ENCODE measurements at regions not wholly inside any gene's neighbourhood (a gene's known extent, or its start where the extent isn't known, plus 50 kb on each side); places are given as distances from the start of the nearest gene placed in this dataset.
A peak's percentile ranks its signal among the peaks of the same experiment; 100 is the strongest.

GRCh38 chr14:22388669-22389595, 200.1 kb downstream of the DAD1 start:
- Histone ChIP-seq H3K9me3 (ENCODE audit: insufficient read depth, low read depth, low read length) (no peaks in the 10 kb centered on the region), H3K4me2 (ENCODE audit: low read depth, low read length, poor library complexity, severe bottlenecking) (peak overlapping the region; percentile 33), H3K79me2 (ENCODE audit: insufficient read depth, low read length) (peaks cover 28% of the 10 kb centered on the region), H4K20me1 (ENCODE audit: insufficient read depth, low read length, poor library complexity, severe bottlenecking) (no peaks in the 10 kb centered on the region), H2AFZ (ENCODE audit: low read length) (no peak overlapping the region), H3K27me3 (ENCODE audit: insufficient read depth, low read length, poor library complexity, severe bottlenecking) (no peaks in the 10 kb centered on the region), H3K9me2 (replicated peaks; ENCODE audit: low read depth, low read length) (no peaks in the 10 kb centered on the region), H3K9ac (ENCODE audit: low read depth, low read length, poor library complexity, severe bottlenecking) (peak overlapping the region; percentile 62), H3K4me1 (ENCODE audit: insufficient read depth, low read length, poor library complexity, severe bottlenecking) (peaks cover 81% of the 10 kb centered on the region), H3F3A (ENCODE audit: low read depth) (peaks cover 13% of the 10 kb centered on the region), H3K36me3 (ENCODE audit: insufficient read depth, low read length) (no peaks in the 10 kb centered on the region), H3K4me3 (ENCODE audit: low read length, poor library complexity, severe bottlenecking) (no peak overlapping the region)
- TF ChIP-seq EZH2phosphoT487 (IDR thresholded peaks at IDR 0.05; ENCODE audit: borderline replicate concordance), result no peak
- TF ChIP-seq CTCF (conservative IDR thresholded peaks at IDR 0.05; ENCODE audit: low read length), result no peak

GRCh38 chr14:22387776-22388241, 201.2 kb downstream of the DAD1 start:
- H3K9me2 ChIP-seq (replicated peaks; ENCODE audit: low read depth, low read length), result no peaks in the 10 kb centered on the region
- H2AFZ ChIP-seq (ENCODE audit: low read length), result peak overlapping the region; percentile 76
- no peaks in the 10 kb centered on the region for H3K36me3 ChIP-seq (ENCODE audit: insufficient read depth, low read length)
- H3K4me2 ChIP-seq (ENCODE audit: low read depth, low read length, poor library complexity, severe bottlenecking), result peak overlapping the region; percentile 54
- peaks cover 13% of the 10 kb centered on the region for H3F3A ChIP-seq (ENCODE audit: low read depth)
- H3K9me3 ChIP-seq (ENCODE audit: insufficient read depth, low read depth, low read length), result no peaks in the 10 kb centered on the region
- H3K27me3 ChIP-seq (ENCODE audit: insufficient read depth, low read length, poor library complexity, severe bottlenecking), result no peaks in the 10 kb centered on the region
- TF ChIP-seq EZH2phosphoT487 (IDR thresholded peaks at IDR 0.05; ENCODE audit: borderline replicate concordance) (no peak), CTCF (conservative IDR thresholded peaks at IDR 0.05; ENCODE audit: low read length) (no peak)
- peaks cover 39% of the 10 kb centered on the region for H3K79me2 ChIP-seq (ENCODE audit: insufficient read depth, low read length)
- H3K4me1 ChIP-seq (ENCODE audit: insufficient read depth, low read length, poor library complexity, severe bottlenecking), result peaks cover 92% of the 10 kb centered on the region
- H3K9ac ChIP-seq (ENCODE audit: low read depth, low read length, poor library complexity, severe bottlenecking), result peak overlapping the region; percentile 62
- no peaks in the 10 kb centered on the region for H4K20me1 ChIP-seq (ENCODE audit: insufficient read depth, low read length, poor library complexity, severe bottlenecking)
- peak overlapping the region; percentile 16 for H3K4me3 ChIP-seq (ENCODE audit: low read length, poor library complexity, severe bottlenecking)

- Histone ChIP-seq H2AFZ (ENCODE audit: low read length) (peak overlapping the region; percentile 76), H3F3A (ENCODE audit: low read depth) (peaks cover 13% of the 10 kb centered on the region), H3K9me2 (replicated peaks; ENCODE audit: low read depth, low read length) (no peaks in the 10 kb centered on the region), H3K79me2 (ENCODE audit: insufficient read depth, low read length) (peaks cover 46% of the 10 kb centered on the region), H3K9ac (ENCODE audit: low read depth, low read length, poor library complexity, severe bottlenecking) (peak overlapping the region; percentile 76), H3K4me3 (ENCODE audit: low read length, poor library complexity, severe bottlenecking) (peak overlapping the region; percentile 16), H3K4me2 (ENCODE audit: low read depth, low read length, poor library complexity, severe bottlenecking) (peak overlapping the region; percentile 54), H3K9me3 (ENCODE audit: insufficient read depth, low read depth, low read length) (no peaks in the 10 kb centered on the region), H3K4me1 (ENCODE audit: insufficient read depth, low read length, poor library complexity, severe bottlenecking) (peaks cover 94% of the 10 kb centered on the region), H3K27me3 (ENCODE audit: insufficient read depth, low read length, poor library complexity, severe bottlenecking) (no peaks in the 10 kb centered on the region), H3K36me3 (ENCODE audit: insufficient read depth, low read length) (no peaks in the 10 kb centered on the region), H4K20me1 (ENCODE audit: insufficient read depth, low read length, poor library complexity, severe bottlenecking) (no peaks in the 10 kb centered on the region)
- TF ChIP-seq EZH2phosphoT487 (IDR thresholded peaks at IDR 0.05; ENCODE audit: borderline replicate concordance), result no peak
- peak; percentile 65 for TF ChIP-seq CTCF (conservative IDR thresholded peaks at IDR 0.05; ENCODE audit: low read length)
Observed at GRCh38 chr14:22386924-22387775, 201.9 kb downstream of the DAD1 start.

Data from Loucy (cell line).